Inferior parietal cortex (tissue), 1 donor: ENCODE measurements at regions not wholly inside any gene's neighbourhood (a gene's known extent, or its start where the extent isn't known, plus 50 kb on each side); places are given as distances from the start of the nearest gene placed in this dataset.

Source experiments
- DNase-seq: peaks from one replicate; pipeline ENCODE4 v3.0.0-alpha.2; 2016; ENCODE audit errors: extremely low spot score

GRCh38 chr11:109970516-109971183 lies 122.5 kb upstream of the ZC3H12C start:
- no peak for DNase-seq

GRCh38 chr11:109971184-109971523 lies 122.0 kb upstream of the ZC3H12C start:
- DNase-seq = peak; percentile 49

GRCh38 chr11:109972181-109972715 lies 120.9 kb upstream of the ZC3H12C start:
- no peak for DNase-seq

GRCh38 chr11:109972939-109973338 lies 120.3 kb upstream of the ZC3H12C start:
- DNase-seq = no peak

- no peak for DNase-seq
Observed at GRCh38 chr11:109973486-109973885, 119.7 kb upstream of the ZC3H12C start.

- DNase-seq = no peak
Observed at GRCh38 chr11:109974523-109974922, 118.7 kb upstream of the ZC3H12C start.

GRCh38 chr11:109978895-109979294 lies 114.3 kb upstream of the ZC3H12C start:
- DNase-seq = no peak

- DNase-seq = no peak
Observed at GRCh38 chr11:109981031-109981636, 112.1 kb upstream of the ZC3H12C start.

GRCh38 chr11:109983358-109983757 lies 109.8 kb upstream of the ZC3H12C start:
- no peak for DNase-seq

GRCh38 chr11:109984634-109985289 lies 108.4 kb upstream of the ZC3H12C start:
- DNase-seq = no peak

GRCh38 chr11:109986488-109986887 lies 106.7 kb upstream of the ZC3H12C start:
- no peak for DNase-seq

- no peak for DNase-seq
Observed at GRCh38 chr11:109991835-109992234, 101.4 kb upstream of the ZC3H12C start.

GRCh38 chr11:109993786-109994185 lies 99.4 kb upstream of the ZC3H12C start:
- DNase-seq = no peak

GRCh38 chr11:109994907-109995306 lies 98.3 kb upstream of the ZC3H12C start:
- DNase-seq = no peak

- no peak for DNase-seq
Observed at GRCh38 chr11:109996060-109996459, 97.1 kb upstream of the ZC3H12C start.

GRCh38 chr11:109998921-109999320 lies 94.3 kb upstream of the ZC3H12C start:
- DNase-seq = no peak

- peak; percentile 51 for DNase-seq
Observed at GRCh38 chr11:110000031-110000502, 93.1 kb upstream of the ZC3H12C start.

GRCh38 chr11:110000850-110001249 lies 92.3 kb upstream of the ZC3H12C start:
- no peak for DNase-seq

- DNase-seq = no peak
Observed at GRCh38 chr11:110003426-110003825, 89.8 kb upstream of the ZC3H12C start.

- no peak for DNase-seq
Observed at GRCh38 chr11:110011595-110011994, 81.6 kb upstream of the ZC3H12C start.

GRCh38 chr11:110015695-110016094 lies 77.5 kb upstream of the ZC3H12C start:
- DNase-seq = no peak

GRCh38 chr11:110019675-110020074 lies 73.5 kb upstream of the ZC3H12C start:
- no peak for DNase-seq

GRCh38 chr11:110022548-110022947 lies 70.6 kb upstream of the ZC3H12C start:
- no peak for DNase-seq
